Glomerular visceral epithelial cell (primary cell): ENCODE measurements at regions not wholly inside any gene's neighbourhood (a gene's known extent, or its start where the extent isn't known, plus 50 kb on each side); places are given as distances from the start of the nearest gene placed in this dataset.
"Not testable (repeated sequence)": the region's sequence is repeated elsewhere in the genome, so short reads cannot be mapped to it uniquely, and the experiment has no call there.

Source experiments
- DNase-seq: peaks from one replicate; pipeline ENCODE4 v3.0.0-alpha.2; 2016; ENCODE audit errors: extremely low spot score

DNA sequence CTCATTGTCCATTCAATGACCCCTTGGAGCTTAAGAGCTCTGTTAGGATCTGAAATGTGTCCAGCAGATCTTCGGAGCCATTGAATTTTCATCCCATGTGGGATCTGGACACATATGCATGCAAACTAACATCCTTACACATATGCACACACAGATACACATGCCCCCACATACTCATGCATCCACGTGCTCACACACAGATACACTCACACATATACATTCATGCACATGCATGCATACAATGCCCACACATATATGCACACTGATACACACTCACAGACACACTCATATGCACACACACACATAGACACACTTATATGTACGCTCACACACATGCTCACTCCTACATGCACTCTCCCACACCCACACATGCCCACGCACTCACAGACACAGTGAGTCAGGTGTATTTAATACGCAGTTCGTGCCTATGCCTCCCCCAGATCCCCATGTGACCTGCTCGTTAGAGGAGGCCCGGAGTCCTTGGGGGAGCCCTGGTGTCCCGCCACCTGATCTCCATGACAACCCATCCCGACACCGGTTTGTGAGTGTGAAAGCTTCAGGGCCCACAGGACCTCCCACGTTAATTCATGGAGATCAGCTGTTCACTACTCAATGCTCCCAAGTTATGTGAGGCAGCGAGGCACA, 121.9 kb upstream of the SULF2 start:
- DNase-seq: no peak

DNA sequence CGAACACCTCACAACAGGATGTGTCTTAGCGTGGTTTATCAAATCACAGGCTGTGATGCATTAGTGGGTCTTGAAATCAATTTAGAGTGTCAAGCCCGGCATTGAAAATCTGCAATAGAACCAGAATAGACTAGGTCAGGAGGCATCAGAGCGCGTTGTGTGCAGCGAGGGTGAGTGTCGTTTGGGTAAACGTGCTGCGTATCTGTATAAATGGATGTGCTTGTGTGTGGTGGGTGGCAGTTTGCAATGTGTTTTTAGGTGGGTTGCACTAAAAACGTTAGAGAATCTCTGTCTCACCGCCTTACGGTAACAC, 121.0 kb upstream of the SULF2 start:
- DNase-seq: no peak

DNA sequence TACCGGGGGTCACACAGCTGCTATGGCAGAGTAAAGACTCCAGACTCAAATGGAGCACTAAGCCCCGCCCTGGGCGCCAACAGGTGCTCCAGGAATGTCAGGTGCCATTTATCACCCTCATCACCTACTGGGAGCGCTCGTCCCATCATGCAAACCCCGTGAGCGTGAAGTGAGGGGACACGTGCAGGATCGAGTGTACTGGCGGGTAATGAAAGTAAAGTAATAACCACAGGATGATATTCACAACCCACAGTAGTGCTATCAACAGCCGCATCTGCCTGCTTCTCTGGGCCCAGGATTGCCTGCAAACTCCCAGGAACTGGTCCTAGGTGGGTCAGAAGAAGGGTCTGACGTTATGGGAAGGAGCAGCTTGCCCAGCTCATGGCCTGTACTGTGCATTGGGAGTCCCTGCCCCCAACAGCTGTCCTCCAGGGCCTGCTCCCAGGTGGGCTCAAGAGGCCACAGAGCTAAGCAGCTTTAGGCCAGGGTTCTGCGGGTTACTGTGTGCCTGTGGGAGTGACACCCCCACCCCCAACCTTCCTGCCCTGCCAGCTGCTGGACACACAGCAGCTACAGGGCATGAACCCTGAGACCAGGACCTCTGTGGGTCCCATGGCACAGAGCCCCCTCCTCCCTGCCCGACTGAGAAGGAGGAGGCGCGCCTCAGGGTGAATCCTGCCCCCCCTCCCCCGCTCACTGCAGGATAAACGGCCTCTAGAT, 120.5 kb upstream of the SULF2 start:
- no peak for DNase-seq

DNA sequence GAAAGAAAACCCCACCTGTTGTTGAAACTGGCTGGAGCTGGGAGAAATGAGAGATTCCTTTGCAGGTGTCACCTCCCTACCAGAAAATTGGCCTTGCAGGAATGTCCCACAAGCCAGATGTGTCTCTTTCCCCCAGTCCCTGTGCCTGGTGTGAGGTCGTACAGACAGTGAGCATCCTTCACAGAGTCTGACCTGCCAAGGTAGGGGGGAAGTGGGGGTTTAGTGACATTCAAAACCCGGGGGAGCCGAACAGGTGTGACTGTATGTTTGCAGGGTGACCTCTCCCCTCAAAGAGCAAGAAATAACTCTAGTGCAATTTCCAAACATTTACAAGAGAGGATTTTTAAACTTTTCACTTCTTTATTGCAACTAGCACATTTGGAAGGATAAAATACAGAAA, 117.7 kb upstream of the SULF2 start:
- DNase-seq: not testable (repeated sequence)

DNA sequence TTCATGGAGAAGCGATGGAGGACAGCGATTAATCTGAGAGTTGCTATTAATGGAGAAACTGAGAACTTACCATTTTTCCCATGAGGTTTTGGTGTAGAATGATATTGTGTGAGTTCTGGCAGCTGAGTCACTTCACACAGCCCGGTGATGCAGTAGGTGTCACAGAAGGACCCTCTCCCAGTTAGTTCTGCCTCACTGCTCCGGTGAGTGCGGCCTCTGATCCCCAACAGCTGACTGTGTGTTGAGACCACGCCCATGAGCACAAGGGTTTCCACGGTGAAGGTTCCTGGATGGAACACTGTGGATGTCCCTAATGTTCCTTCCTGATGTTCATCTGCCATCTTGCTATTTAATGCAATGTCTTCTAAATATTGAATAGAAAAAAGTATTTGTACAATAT, 114.0 kb upstream of the SULF2 start:
- not testable (repeated sequence) for DNase-seq

DNA sequence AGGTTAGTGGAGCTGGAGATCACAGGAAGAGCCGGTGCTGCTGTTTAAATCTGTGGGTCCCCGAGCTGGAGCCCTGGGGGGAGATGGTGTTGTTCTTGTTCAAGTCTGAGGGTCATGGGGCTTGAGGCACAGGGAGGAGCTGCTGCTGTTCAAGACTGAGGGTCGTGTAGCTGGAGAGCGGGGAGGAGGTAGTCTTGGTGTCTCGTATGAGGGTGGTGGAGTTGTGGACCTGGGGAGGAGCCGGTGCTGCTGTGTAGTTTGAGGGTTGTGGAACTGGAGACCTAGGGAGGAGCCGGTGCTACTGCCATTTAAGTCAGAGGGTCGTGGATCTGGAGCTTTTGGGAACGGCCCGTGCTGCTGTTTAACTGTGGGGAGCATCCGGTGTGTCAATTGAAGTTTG, 112.2 kb upstream of the SULF2 start:
- DNase-seq: no peak

DNA sequence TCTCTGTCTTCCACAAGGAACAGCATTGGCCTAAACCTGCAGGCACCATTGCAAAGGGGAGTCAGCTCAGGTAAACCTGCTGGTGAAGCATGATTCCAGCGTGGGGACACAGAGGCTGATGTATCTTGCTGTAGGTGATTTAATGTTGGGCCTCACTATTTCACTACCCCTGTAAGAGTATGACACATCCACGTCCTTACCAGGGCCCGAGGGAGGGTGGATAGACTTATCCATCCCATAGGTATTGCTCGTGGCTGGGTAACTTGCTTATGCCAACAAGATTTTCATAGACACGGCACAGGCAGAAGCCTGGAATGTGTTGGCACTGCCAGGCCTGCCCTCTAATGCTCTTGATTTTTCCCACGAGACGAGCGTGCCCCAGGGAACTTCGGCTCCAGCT, 107.4 kb upstream of the SULF2 start:
- DNase-seq: not testable (repeated sequence)

DNA sequence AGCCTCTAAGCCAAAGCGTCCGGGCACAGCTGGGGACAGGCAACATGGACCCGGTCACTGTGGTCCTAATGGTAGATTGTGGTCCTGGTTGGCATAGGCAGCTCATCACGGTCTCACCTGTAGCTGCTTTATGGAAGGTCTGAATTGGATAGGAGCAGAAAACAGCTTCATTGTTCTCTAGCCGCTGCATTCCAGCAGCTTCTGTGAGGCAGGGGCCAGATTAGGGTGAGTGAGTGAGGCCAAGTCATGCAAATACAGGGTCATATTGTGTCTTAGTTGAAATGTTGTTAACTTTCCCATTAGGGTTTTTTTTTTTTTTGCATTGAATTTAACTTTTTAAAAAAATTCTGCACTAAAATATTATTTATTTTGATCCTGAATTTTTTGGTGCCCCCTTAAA, 105.4 kb upstream of the SULF2 start:
- DNase-seq: not testable (repeated sequence)

DNA sequence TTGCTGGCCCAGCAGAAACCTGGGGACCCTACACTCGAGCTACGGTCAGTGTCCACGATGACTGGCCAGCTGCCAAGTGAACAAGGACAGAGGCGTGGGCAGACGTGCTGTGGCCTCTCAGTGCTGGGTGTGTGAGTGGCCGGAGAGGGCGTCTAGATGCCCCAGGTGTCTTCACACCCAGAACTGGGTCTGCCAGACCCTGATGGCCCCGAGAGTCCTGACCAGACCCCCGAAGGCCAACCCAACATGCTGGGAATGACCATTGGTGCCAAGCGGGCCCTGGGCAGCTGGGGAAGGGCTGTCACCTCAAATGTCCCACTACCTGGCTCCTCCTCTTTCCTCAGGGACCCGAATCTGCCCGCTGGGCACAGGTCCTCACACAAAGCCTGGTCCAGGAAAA, 104.5 kb upstream of the SULF2 start:
- DNase-seq: not testable (repeated sequence)

DNA sequence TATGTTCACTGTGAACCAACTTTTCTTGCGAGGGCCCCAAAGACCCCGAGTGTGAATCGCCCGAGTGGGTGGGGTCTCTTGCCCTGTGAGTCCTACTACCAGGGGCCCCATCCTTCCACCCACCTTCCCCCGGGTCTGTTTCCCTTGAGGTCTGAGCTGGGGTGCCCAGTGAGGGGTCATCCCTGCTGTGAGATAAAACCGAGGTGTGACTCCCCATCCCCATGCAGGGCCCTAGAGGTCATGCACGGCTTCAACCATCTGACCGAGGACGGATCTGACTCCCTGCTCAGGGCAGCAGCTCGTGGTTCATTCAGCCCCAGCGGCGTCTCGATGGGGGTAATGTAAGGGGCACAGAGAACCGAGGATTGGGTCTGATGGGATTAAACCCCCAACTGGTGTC, 103.1 kb upstream of the SULF2 start:
- no peak for DNase-seq

DNA sequence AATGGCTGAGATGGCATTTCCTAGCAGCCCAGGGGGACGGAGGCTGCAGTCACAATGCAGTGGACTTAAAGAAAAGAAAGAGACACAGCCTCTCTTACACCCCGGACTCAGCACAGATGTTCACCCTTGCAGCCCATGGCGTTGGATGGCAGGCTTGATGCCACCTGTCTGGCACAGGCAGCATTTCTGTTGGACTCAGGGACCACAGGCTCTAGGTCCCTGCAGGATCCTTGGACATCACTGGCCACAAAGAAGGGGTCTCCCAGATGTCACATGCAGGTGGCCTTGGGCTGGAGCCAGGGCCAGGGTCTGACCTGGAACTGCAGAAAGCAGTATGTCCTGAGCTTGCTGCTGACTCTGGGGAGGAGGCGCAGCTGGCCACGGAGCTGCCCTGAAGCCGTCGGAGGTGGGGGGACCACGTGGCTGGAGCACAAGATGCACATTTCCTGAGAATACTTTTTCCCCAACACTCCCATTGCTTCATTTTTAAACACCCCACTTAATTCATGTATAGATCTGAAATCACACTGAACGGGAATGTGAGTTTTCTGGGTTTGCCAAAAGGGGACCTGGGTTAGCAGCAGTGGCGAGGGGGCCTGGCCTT, 102.3 kb upstream of the SULF2 start:
- DNase-seq: no peak

DNA sequence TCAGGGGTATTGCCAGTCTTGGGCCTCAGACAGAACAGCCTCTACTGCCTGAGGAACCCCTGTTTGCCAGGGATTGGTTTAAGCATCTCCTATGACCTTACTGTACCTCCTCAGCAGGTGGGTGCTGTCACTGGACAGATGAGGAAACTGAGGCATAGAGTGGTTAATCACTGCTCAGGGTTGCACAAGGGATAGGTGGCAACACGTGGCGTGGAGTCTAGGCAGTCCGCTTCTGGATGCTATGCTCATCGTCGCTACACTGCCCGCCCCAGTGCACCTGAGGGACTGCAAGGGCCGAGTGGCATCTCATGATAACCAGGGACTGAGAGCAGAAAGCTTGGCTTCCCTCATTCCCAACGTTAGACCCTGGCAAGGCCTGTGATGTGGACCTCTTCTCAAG, 101.8 kb upstream of the SULF2 start:
- no peak for DNase-seq

DNA sequence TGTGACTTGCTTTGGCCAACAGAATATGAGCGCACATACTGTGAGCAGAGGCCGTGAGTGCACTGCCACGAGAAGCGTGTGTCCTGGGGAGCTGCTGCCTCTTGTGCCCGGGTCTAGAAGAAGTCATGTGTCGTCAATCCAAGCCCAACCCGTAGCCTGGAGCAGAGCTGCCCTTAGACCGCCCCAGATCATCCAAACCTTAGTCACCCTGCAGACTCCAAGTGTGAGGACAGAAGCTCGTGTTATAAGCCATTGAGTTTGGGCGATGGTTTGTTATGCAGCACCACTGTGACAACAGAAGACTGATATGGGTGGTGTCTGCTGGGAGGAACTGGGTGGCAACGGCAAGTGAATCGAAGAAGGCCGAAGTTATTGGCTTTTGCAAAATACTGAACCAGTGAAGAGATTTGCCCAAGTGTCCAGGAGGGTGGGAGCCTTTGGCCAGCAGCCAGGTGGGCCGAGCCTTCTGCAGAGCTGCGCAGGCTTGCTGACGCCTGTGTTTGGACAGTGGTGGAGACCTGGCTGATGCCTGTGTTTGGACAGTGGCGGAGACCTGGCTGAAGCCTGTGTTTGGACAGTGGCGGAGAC, 101.3 kb upstream of the SULF2 start:
- DNase-seq: no peak

DNA sequence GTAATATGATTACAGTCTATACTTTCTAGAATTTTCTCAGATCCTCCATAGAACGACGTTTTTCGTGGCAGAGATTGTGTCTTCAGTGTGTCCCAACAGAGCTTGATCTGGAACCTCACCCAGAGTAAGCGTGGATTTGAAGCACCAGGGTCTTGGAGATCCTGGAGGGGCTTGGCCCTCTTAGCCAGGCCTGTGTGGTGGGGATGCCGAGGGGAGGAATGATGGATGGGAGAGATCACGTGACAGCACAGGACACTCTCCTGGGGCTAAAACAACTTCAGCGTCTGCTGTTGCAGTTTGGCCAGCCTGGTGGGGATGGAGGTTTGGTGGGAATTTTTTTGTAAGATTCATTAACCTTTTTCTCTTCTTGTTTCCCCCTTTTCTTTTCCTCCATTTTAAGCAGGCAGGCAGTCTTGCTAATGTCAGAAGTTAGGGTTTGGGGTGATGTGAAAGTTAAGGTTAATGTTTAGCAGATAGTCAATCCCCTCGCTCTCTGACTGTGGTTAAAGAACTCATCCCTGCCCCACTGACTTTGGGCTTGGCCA, 100.7 kb upstream of the SULF2 start:
- DNase-seq: no peak

DNA sequence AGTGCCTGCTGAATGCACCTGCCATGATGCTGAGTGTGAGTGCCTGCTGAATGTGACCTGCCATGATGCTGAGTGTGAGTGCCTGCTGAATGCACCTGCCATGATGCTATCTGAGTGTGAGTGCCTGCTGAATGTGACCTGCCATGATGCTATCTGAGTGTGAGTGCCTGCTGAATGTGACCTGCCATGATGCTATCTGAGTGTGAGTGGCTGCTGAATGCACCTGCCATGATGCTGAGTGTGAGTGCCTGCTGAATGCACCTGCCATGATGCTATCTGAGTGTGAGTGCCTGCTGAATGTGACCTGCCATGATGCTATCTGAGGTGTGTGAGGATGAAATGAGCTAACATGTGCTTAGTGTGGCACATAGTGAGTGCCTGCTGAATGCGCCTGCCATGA, 98.7 kb upstream of the SULF2 start:
- DNase-seq: not testable (repeated sequence)

DNA sequence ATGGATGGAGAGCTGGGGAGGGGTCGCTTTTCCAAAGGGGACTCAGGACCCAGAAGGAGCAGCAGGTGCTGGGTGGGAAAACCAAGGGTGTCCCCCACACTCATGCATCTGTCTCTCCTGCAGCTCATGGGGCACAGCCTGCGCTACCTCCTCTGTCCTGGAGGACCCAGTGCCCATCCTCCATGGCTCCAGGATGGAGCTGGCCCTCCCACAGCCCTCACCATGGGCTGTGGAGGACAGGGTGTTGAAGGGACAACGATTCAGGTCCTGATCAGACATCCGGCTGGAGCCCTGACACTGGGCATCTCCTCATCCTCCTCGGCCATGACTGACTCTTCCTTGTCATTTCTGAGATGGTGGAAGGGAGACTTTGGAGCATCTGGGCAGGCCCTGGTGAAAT, 97.9 kb upstream of the SULF2 start:
- DNase-seq: no peak

DNA sequence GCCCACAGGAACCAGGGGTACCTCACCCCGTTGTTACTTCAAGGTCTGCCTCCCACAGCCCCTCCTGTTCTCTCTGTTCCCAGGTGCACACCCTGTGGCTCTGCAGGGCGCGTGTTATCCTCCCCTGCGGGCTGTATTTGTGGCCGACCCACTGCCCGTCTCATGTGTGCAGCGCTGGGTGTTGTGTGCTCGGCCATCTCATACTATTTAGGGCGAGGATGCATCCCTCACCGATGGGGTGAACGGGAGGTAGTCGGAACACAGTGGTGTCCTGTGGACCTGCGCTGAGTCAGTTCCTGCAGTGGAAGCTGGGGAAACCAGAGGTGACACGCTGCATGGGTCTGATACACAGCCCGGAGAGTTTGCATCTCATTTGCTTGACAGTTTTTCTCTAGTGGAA, 94.5 kb upstream of the SULF2 start:
- DNase-seq: no peak

DNA sequence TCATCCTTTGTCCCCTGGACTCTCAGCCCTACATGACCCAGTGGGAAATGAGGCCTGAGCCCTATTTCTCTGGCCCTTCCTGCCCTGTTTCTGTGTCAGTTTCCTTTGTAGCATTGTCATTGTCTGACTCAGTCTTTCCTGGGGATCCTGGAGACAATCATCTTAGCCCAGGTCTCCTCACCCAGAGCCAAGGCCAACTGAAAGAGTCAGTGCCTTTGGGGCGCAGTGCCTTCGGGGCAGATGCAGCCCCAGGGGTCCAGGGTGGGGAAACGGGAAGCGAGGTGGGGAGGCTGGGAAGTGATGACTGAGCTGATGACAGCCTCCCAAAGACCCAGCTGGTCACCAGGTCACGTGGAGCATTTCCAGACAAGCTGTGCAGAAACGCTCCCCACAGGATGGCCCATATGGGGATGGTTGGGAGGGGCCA, 93.3 kb upstream of the SULF2 start:
- DNase-seq: no peak

DNA sequence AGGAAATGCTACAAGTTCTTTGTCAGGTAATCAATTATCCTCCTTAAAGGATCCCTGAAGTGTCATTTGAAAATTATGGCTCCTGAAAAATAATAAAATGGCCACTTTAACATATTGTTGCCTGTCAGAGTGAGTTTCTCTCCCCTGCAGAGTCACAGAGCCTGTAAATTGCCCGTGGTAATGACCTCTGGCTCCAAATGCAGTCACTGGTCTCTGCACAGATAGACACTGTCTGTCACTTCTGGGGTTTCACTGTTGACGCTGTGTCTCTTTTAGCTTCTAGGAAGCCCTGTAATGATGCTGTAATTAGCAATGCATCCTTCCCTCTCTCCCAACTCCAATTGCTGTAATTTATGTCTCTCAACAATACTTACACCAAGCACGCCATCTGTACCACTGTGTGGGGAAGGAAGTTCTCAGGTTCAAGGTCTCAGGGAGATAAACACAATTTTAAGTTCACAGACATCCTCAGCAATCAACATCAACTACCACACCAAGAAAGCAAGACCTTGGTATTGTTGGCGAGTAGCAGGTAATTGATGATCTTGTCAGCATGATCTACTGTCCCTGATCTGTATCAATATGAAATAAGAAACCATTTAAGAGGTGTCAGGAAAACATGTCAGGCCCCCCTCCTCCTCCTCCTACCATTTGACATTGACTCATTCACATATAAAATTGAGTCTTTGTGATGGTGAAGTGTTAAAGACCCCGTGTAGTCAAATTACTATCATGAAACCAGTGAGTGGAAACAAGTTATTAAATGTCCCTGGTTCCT, 91.2 kb upstream of the SULF2 start:
- no peak for DNase-seq

DNA sequence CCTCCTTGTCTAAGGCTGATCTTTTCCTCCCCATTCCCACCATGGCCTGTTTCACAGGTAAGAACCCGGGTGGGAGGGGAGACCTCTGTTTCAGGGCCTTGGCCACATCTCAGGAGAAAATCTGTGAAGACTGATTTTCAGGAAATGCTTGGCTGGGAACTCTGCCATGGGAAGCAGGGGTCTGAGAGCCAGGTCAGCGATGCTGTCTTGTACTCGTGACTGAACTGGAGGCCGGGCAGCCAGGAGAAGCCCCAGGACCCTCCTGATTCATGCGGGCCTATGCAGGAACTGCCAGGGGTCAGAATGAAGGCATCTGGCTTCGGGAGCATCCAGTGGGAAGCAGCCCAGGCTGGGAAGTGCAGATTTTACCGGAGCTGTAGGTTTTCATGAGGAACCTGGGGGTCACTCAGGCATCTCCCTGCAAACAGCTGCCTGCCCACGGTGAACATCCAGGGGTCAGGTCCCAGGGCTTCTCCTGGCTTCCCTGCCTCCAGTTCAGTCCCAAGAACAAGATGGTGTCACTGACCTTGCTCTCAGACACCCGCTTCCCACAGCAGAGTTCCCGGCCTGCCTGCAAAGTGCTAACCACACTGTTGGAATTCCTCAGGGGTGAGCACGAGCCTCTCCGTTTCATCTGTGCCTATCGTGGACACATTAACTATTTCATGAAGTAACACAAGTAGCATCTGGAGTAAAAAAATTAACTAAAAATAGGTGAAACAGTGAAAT, 90.2 kb upstream of the SULF2 start:
- peak; percentile 31 for DNase-seq

DNA sequence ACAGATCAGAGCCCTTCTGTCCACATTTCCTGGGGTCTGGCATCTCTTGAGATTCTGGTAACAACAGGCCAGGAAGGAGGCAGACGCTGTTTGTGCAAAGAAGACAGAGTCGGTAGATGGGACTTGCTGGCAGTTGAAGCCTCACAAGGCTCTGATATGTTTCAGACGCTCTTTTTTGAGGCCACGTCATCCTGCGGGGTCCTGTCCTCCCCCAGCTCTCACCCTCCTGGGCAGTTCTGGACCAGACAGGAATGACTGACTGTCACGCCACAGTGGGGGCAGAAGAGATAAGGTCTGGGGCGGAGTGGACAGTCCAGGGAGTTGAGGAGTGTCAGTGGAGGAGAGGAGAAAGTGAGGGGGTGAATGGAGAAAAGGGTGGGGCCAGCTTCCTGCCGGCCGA, 87.1 kb upstream of the SULF2 start:
- no peak for DNase-seq
